ENCODE measurements at regions not wholly inside any gene's neighbourhood (a gene's known extent, or its start where the extent isn't known, plus 50 kb on each side); places are given as distances from the start of the nearest gene placed in this dataset.

DNA sequence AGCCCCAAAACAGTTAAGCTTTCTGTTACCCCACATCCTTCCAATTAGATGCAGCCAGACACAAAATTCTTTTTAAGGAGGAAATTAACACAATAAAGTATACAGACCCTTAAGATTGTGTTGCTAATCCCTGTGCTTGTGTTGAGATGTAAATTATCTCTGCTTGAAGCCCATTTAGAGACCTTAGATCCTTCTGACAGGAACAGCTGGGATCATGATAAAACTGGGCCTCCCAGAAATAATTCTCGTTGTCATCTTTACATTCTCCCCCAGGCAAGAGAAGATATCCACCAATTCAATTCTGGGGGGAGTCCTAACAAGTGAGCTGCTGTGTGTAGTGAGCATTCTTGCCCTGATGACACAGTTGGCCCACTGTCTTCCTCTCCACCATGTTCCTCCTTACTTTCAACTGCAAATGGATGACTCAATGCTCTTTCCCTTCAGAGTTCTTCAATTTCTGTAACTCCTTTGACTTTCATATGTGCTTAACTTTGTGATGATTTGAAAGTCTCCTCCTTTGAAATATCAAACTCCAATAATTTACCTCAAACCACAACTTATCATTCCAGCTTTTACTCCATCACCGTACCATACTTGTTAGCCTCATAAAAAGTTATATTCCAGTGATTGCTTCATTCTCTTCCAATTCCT, 186.6 kb downstream of the RAP2B start:
- TF ChIP-seq, protein P1, sequence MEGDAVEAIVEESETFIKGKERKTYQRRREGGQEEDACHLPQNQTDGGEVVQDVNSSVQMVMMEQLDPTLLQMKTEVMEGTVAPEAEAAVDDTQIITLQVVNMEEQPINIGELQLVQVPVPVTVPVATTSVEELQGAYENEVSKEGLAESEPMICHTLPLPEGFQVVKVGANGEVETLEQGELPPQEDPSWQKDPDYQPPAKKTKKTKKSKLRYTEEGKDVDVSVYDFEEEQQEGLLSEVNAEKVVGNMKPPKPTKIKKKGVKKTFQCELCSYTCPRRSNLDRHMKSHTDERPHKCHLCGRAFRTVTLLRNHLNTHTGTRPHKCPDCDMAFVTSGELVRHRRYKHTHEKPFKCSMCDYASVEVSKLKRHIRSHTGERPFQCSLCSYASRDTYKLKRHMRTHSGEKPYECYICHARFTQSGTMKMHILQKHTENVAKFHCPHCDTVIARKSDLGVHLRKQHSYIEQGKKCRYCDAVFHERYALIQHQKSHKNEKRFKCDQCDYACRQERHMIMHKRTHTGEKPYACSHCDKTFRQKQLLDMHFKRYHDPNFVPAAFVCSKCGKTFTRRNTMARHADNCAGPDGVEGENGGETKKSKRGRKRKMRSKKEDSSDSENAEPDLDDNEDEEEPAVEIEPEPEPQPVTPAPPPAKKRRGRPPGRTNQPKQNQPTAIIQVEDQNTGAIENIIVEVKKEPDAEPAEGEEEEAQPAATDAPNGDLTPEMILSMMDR (IDR thresholded peaks at IDR 0.05) = no peak
- TF ChIP-seq POLR2AphosphoS5 (IDR thresholded peaks at IDR 0.05) (no peak), POLR2A (IDR thresholded peaks at IDR 0.05) (no peak)
